Retina (tissue), 1 donor: ENCODE measurements at regions not wholly inside any gene's neighbourhood (a gene's known extent, or its start where the extent isn't known, plus 50 kb on each side); places are given as distances from the start of the nearest gene placed in this dataset.
A peak's percentile ranks its signal among the peaks of the same experiment; 100 is the strongest.
"Not testable (repeated sequence)": the region's sequence is repeated elsewhere in the genome, so short reads cannot be mapped to it uniquely, and the experiment has no call there.

Source experiments
- DNase-seq: peaks from one replicate; pipeline ENCODE4 v3.0.0-alpha.2; 2016

DNA sequence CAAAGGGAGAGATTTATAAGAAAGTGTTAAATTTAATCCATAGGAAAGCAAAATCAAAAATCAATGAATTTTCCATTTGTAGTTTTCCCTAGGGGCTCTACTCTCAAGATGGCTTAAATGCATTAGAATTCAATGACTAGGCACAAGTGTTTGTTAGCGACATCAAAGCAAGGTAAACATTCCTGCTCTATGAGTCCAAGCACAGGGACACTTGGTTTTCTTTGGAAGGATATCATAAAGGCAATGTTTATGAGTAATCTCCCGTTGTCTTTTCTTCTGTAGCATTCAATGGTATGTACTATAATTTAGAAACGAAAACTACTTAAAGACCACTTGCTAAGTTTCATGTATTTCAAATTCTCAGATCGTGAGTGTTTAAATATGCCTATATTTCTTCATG lies 54.8 kb upstream of the ZNF717 start:
- not testable (repeated sequence) for DNase-seq

- DNase-seq: not testable (repeated sequence)
These were observed 65.1 kb upstream of the ZNF717 start for GRCh38 chr3:75850301-75851008.

DNA sequence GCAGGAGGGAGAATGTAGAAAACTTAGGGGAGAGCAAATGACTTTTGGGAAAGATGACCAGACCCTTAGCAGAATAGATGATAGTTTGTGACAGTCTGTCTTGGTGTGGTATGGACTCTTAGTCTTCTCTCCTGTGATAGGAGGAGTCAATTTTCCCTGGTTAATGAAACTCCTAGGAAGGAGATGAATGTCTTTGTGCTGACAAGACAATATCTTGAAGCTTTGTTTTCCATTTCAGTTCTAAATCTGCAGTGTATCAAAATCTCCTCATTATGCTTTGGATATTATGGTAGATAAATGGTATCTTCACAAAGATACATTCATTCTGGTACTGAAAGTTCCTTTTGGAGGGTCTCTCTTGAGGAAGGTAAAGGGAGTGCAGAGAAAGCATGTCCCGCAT lies 77.8 kb upstream of the ZNF717 start:
- DNase-seq: no peak

- DNase-seq: no peak
These were observed 78.5 kb upstream of the ZNF717 start for GRCh38 chr3:75863878-75864277.

DNA sequence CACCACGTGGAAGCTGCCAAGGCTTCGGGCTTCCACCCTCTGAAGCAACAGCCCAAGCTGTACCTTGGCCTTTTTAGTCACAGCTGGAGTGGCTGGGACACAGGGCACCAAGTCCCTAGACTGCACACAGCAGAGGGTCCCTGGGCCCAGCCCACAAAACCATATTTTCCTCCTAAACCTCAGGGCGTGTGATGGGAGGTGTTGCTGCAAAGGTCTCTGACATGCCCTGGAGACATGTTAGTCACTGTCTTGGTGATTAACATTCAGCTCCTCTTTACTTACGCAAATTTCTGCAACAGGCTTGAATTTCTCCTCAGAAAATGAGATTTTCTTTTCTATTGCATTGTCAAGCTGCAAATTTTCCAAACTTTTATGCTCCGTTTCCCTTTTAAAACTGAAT lies 98.4 kb upstream of the ZNF717 start:
- not testable (repeated sequence) for DNase-seq

DNA sequence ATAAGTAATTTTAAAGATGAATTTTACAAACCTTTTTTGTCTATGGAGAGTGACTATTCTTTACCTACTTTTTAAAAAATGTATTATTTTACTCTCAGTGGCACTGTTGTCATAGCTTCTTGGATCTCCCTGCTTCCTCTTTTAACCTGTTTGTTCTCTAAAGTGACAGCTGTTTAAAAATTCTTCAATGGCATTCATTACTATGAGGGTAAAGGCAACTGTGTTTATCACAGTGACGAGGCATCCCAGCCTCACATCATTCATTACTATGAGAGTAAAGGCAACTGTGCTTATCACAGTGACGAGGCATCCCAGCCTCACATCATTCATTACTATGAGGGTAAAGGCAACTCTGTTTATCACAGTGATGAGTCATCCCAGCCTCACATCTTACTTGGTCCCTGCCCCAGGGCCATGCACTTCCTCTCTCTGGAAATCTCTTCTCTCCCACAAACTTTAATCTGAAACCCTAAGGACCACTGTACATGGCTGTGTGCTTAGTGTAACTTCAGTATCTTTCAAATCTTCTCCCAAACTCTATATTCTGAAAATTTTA lies 101.7 kb upstream of the ZNF717 start:
- no peak for DNase-seq

GRCh38 chr3:75894234-75894633 lies 108.9 kb upstream of the ZNF717 start:
- DNase-seq: no peak

DNA sequence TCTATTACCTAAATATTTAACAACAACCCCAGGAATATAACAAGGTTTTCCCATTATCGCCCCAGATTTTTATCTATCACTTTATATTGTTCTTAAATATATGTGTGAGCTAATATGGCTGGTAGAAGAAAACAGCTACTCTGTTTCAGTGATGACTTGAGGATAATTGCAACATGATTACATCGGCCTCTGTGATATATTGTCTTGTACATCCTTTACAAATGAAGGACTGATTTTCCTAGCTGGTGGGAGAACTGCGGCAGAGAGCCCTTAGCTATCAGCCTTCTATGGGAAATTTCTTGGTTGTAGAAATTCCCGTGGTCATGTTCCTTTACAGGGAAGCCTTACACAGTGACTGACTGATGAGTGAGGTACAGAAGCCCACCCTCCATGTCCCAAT lies 110.9 kb upstream of the ZNF717 start:
- no peak for DNase-seq

DNA sequence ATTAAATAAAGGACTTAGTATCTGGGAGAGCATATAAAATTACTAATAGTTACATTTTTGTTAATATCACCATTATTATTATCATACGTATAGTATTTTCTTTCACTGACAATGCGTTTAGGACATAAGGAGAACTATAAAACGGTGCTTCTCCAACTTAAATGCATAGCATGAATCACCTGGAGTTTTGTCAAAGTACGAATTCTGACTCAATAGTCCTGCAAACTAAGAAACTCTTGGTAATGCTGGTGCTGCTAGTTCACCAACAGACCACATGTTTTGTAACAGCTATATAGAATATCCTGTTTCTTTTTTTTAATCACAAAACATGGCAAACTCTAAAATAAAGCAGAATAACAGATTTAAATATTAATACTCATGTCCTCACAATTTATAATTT lies 116.1 kb upstream of the ZNF717 start:
- not testable (repeated sequence) for DNase-seq

DNA sequence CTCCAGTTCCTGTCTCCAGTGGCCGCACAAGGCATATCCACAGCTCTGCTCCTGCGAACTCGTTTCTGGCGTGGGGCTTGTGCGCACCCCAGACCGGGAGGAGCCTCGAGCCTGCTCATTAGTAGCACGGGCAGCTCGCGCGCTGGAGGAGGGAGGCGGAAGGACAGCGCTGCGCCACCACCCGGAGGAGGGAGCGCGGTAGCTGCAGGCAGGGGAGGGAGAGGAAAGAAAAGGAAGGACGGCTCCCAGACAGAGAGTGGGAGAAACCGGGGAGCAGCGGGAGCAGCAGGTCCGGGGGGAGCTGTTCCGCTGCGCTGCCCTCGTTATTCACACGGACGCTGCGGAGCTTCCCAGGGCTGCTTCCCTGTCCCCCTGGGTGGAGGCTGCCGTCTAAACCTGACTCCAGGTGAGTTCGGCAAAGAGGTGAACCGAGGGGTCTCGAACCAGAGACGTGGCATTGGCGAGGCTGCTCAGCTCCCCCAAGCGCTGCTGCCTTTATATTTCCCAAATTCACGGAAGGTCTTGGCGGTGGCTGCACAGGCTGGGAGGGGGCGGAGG lies 121.3 kb upstream of the ZNF717 start:
- peak; percentile 85 for DNase-seq

GRCh38 chr3:75913800-75914350 lies 128.5 kb upstream of the ZNF717 start:
- DNase-seq: no peak

- DNase-seq: not testable (repeated sequence)
These were observed 129.4 kb upstream of the ZNF717 start for GRCh38 chr3:75914741-75915140.

GRCh38 chr3:75938921-75939320 lies 153.6 kb upstream of the ZNF717 start:
- no peak for DNase-seq

DNA sequence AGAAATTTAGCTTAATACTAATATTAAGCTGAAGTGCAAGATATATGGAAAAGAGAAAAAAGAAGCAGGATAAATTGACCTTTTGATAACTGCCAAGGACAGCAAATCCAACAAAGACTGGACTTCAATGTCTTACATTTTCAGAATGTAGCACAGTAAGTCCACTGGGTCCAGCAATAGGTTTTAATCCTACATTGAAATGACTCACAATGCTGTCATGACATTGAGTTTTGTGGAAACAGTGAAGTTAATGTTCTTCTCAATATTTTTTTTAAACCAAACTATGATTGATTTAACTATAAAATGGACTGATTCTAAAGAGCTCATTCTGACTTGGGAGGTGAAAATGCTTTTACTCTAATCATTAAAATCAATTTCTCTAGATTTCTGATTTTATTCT lies 166.6 kb upstream of the ZNF717 start:
- no peak for DNase-seq

DNA sequence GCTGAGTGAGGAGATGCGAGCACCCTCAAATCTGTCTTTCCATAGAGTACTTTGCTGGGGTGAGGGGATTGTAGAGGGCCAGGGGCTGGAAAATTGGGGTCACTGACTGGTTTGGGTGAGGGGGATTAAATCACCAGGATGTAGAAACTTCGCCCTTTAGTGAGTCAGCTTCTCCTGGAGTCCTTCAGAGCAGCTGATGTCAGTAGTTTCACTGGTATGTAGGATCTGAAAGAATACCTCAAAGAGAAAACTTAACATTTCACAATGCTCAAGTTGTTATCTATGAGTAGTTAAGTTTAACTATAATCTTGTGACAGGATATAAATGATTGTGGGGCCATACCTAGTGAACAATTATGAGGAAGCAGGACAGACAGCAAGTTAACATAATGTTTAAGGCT lies 174.7 kb upstream of the ZNF717 start:
- not testable (repeated sequence) for DNase-seq

DNA sequence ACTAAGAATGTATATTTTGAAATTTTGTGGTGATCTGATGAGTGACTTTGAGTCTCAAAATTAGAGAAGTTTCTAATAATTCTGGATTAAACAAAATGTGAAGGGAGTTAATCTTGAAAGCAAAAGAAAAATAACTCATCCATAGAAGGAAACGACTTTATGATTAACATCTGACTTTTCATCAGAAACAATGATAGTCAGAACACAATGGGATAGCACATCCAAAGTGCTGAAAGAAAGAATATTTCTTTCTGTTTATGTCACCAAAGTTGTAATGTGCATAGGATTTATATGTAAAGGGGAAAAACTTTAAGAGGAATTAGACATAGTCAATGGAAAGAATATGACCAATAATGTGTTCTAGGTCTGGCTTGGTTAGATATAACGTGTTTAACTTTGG lies 176.7 kb upstream of the ZNF717 start:
- not testable (repeated sequence) for DNase-seq

DNA sequence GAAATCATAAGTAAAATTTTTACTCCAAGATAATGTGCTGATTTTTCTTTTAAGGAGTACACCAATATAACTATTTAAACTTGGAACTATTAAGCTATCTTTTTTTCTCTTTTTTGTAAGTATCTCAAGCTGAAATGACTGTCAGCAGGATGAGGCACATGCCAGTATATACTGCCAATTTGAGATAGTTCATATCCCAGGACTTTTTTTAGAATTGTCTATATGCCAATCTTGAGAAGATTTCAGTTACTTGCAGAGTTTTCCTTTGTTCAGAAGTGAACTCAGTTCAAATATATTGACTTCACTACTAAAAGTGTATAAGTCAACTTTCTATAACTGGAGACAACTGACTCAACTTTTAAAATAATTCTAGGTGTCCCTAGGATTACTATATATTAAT lies 181.7 kb upstream of the ZNF717 start:
- DNase-seq: no peak

- DNase-seq: no peak
These were observed 193.3 kb upstream of the ZNF717 start for GRCh38 chr3:75978686-75979085.

GRCh38 chr3:75981401-75981800 lies 196.1 kb upstream of the ZNF717 start:
- no peak for DNase-seq

GRCh38 chr3:75982151-75982550 lies 196.8 kb upstream of the ZNF717 start:
- no peak for DNase-seq

DNA sequence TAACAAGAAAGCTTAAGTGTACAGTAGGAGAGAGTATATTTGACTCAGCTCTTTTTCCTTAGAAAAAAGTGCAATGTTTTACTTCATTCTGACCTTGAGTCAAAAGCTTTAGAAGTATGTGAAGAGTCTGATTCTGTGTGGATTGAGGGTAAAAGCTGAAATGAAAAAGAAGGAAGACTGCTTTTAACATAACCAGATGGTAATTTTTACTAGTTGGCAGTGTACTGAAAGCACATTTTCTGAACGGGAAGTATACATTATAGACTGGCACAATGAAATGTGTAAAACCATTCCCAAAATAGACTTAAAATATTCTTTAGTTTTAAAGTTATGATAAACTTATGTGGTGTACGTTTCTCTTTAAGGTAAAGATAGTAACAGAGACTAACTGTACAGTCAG lies 197.8 kb upstream of the ZNF717 start:
- DNase-seq: no peak

DNA sequence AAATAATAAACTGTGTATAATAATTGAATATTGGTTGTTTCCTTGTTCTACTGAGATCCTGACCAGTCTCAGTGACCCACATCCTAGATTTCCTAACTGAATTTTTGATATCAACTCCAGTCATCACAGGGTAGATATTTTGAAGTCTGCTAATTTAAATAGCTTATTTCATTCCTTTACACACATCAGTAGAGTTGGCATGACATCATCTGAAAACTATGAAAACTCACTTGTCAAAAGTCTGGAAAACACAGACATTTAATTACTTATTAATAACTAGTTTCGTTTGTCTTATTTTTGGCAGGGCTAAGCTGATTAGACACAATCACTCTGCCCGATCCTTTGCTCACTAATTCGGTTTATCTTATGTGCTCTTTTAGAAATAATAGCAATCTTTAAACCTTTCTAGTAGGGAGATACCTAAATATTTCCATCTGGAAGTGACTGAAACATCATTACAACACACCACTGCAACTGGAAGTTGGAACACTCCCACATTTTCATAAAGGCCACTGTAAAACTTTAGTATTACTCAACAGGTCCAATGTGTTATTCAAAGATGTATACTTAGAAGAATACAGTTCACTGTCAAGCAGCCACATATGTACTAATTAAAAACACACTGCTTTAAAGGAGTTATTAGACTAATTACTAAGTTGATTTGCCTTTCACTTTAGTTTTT lies 198.4 kb upstream of the ZNF717 start:
- no peak for DNase-seq

GRCh38 chr3:75985432-75985831 lies 200.1 kb upstream of the ZNF717 start:
- DNase-seq: no peak

GRCh38 chr3:76010252-76010651 lies 224.9 kb upstream of the ZNF717 start:
- DNase-seq: no peak
